ENCODE measurements at regions not wholly inside any gene's neighbourhood (a gene's known extent, or its start where the extent isn't known, plus 50 kb on each side); places are given as distances from the start of the nearest gene placed in this dataset.

GRCh38 chr6:153488267-153488666 is 357.2 kb upstream of the RGS17 start:
- TF ChIP-seq CTCF (IDR thresholded peaks at IDR 0.05) (no peak), ZFX (IDR thresholded peaks at IDR 0.05; ENCODE audit: borderline replicate concordance) (no peak)
